ENCODE measurements at regions not wholly inside any gene's neighbourhood (a gene's known extent, or its start where the extent isn't known, plus 50 kb on each side); places are given as distances from the start of the nearest gene placed in this dataset.

DNA sequence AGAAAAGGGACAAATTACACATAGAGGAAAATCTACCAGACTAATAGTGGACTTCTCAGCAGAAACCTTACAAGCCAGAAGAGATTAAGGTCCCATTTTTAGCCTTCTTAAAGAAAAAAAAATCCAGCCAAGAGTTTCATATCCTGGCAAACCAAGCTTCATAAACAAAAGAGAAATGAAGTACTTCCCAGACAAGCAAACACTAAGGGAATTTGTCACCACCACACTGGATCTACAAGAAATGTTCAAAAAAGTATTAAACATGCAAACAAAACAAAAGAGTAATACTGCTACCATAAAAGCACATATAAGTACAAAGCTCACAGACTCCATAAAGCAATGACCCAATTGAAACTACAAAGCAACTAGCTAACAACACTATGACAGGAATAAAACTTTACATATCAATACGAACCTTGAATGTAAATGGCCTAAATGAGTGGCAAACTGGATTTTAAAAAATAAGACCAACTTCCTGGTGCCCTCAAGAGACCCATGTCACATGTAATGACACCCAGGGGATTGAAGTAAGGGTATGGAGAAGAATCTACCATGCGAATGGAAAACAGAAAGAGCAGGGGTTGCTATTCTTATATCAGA, 260.7 kb upstream of the PPP2R2D start:
- H2AFZ ChIP-seq: no peak overlapping the region
- 91% methylated on average over 2 of the region's 2 CpGs for WGBS (ENCODE audit: low lambda C conversion rate, missing lambda C conversion rate)
- H3K4me1 ChIP-seq (ENCODE audit: insufficient read depth): peaks cover 11% of the 10 kb centered on the region
- no peak overlapping the region for H3K4me2 ChIP-seq
- no peaks in the 10 kb centered on the region for H3K27me3 ChIP-seq
- H4K20me1 ChIP-seq (ENCODE audit: insufficient read depth, poor library complexity, severe bottlenecking): no peaks in the 10 kb centered on the region
- no peak overlapping the region for H3K4me3 ChIP-seq
- no peaks in the 10 kb centered on the region for H3K79me2 ChIP-seq
- no peaks in the 10 kb centered on the region for H3K9me2 ChIP-seq (replicated peaks; ENCODE audit: insufficient read depth)
- peaks cover 5% of the 10 kb centered on the region for H3K9me3 ChIP-seq (ENCODE audit: low read depth)
- H3K36me3 ChIP-seq (replicated peaks; ENCODE audit: insufficient read depth, low read depth): no peaks in the 10 kb centered on the region
- TF ChIP-seq EZH2phosphoT487 (IDR thresholded peaks at IDR 0.05; ENCODE audit: low read depth, severe bottlenecking, unreplicated experiment): no peak
- TF ChIP-seq, protein P1, sequence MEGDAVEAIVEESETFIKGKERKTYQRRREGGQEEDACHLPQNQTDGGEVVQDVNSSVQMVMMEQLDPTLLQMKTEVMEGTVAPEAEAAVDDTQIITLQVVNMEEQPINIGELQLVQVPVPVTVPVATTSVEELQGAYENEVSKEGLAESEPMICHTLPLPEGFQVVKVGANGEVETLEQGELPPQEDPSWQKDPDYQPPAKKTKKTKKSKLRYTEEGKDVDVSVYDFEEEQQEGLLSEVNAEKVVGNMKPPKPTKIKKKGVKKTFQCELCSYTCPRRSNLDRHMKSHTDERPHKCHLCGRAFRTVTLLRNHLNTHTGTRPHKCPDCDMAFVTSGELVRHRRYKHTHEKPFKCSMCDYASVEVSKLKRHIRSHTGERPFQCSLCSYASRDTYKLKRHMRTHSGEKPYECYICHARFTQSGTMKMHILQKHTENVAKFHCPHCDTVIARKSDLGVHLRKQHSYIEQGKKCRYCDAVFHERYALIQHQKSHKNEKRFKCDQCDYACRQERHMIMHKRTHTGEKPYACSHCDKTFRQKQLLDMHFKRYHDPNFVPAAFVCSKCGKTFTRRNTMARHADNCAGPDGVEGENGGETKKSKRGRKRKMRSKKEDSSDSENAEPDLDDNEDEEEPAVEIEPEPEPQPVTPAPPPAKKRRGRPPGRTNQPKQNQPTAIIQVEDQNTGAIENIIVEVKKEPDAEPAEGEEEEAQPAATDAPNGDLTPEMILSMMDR (IDR thresholded peaks at IDR 0.05; ENCODE audit: poor library complexity): no peak
- no peak for TF ChIP-seq EZH2 (IDR thresholded peaks at IDR 0.05; ENCODE audit: borderline replicate concordance)
- DNase-seq (ENCODE audit: low spot score): no peak
- peak overlapping the region; percentile 77 for H3K27ac ChIP-seq

DNA sequence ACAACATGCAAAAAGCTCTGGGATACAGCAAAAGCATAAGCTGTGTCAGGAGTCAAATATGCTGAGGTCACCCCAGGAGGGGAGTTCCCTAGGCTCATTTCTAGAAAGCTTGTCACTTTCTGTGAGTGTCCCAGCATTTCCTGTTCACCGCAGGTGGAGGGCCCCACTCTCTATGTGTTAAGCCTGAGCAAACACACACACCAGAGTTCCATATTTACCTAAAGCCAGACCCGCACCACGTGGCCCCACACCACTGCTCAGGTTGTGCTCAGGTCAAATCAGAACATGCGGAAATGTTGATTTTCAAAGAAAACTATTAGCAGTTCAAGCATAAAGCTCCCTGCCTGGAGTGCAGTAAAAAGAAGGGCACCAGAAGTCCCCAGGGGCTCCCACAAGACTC, 259.6 kb upstream of the PPP2R2D start:
- peaks cover 11% of the 10 kb centered on the region for H3K4me1 ChIP-seq (ENCODE audit: insufficient read depth)
- no peak overlapping the region for H2AFZ ChIP-seq
- H3K36me3 ChIP-seq (replicated peaks; ENCODE audit: insufficient read depth, low read depth): no peaks in the 10 kb centered on the region
- H3K4me3 ChIP-seq: no peak overlapping the region
- peak; percentile 87 for DNase-seq (ENCODE audit: low spot score)
- 35% methylated on average over 4 of the region's 4 CpGs for WGBS (ENCODE audit: low lambda C conversion rate, missing lambda C conversion rate)
- H3K4me2 ChIP-seq: no peak overlapping the region
- no peaks in the 10 kb centered on the region for H3K79me2 ChIP-seq
- no peaks in the 10 kb centered on the region for H3K9me2 ChIP-seq (replicated peaks; ENCODE audit: insufficient read depth)
- peak overlapping the region; percentile 79 for H3K27ac ChIP-seq
- no peaks in the 10 kb centered on the region for H4K20me1 ChIP-seq (ENCODE audit: insufficient read depth, poor library complexity, severe bottlenecking)
- H3K27me3 ChIP-seq: no peaks in the 10 kb centered on the region
- TF ChIP-seq, protein P1 (IDR thresholded peaks at IDR 0.05; ENCODE audit: poor library complexity): no peak
- TF ChIP-seq EZH2phosphoT487 (IDR thresholded peaks at IDR 0.05; ENCODE audit: low read depth, severe bottlenecking, unreplicated experiment): no peak
- peaks cover 5% of the 10 kb centered on the region for H3K9me3 ChIP-seq (ENCODE audit: low read depth)

DNA sequence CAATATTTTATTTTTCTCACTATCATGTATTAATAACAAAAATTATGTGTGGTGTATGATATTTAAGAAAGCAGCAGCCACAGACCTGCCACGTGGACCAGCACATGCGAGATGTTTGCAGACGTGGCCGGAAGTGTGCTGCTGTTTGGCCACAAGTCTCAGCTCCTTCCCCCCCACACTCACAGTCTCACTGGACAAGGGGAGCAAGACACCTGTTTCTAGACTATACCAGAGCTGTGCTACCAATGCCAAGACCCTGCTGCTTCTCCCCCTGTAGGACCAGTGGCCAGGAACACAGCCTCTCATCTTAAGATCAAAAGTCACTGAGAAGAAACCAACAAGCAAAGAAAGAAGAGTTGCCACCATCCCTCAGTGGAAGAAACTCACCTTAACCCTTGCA, 258.9 kb upstream of the PPP2R2D start:
- DNase-seq (ENCODE audit: low spot score): no peak
- peaks cover 11% of the 10 kb centered on the region for H3K4me1 ChIP-seq (ENCODE audit: insufficient read depth)
- H3K79me2 ChIP-seq: no peaks in the 10 kb centered on the region
- no peaks in the 10 kb centered on the region for H3K9me2 ChIP-seq (replicated peaks; ENCODE audit: insufficient read depth)
- no peak overlapping the region for H2AFZ ChIP-seq
- H3K27me3 ChIP-seq: no peaks in the 10 kb centered on the region
- H3K4me3 ChIP-seq: no peak overlapping the region
- peaks cover 5% of the 10 kb centered on the region for H3K9me3 ChIP-seq (ENCODE audit: low read depth)
- no peak overlapping the region for H3K4me2 ChIP-seq
- TF ChIP-seq EZH2phosphoT487 (IDR thresholded peaks at IDR 0.05; ENCODE audit: low read depth, severe bottlenecking, unreplicated experiment): no peak
- no peak for TF ChIP-seq EZH2 (IDR thresholded peaks at IDR 0.05; ENCODE audit: borderline replicate concordance)
- TF ChIP-seq, protein P1 (IDR thresholded peaks at IDR 0.05; ENCODE audit: poor library complexity): no peak
- H4K20me1 ChIP-seq (ENCODE audit: insufficient read depth, poor library complexity, severe bottlenecking): no peaks in the 10 kb centered on the region
- WGBS (ENCODE audit: low lambda C conversion rate, missing lambda C conversion rate): 80% methylated on average over 4 of the region's 4 CpGs
- peak overlapping the region; percentile 79 for H3K27ac ChIP-seq
- H3K36me3 ChIP-seq (replicated peaks; ENCODE audit: insufficient read depth, low read depth): no peaks in the 10 kb centered on the region
